GM12878 (cell line): ENCODE measurements at regions not wholly inside any gene's neighbourhood (a gene's known extent, or its start where the extent isn't known, plus 50 kb on each side); places are given as distances from the start of the nearest gene placed in this dataset.

Experiments used
- ATAC-seq: fragments of 200-7000 bp; cut with Tn5 transposase; 3 replicates; pipeline ENCODE4 v1.9.1; 2020; ENCODE audit warnings: mild to moderate bottlenecking, moderate library complexity
- BruUV-seq: library from RNA; stranded (reverse); fragments of 400-500 nt; replicated peaks from 2 replicates; lab custom pipeline; 2021; lab: Mats Ljungman, UMichigan
- CTCF ChIA-PET: fragments of 300-600 bp; sonication (Branson Sonifier 250); formaldehyde crosslinking; extraction: SDS; loops from one replicate; lab custom pipeline; 2021; ENCODE audit warnings: inconsistent platforms; lab: Yijun Ruan, JAX
- POLR2A ChIA-PET: fragments of 350-600 bp; formaldehyde crosslinking; extraction: SDS; loops from one replicate; lab custom pipeline; 2021; ENCODE audit warnings: inconsistent platforms; lab: Charles Lee
- RAD21 ChIA-PET: fragments of 300-600 bp; sonication (Branson Sonifier 250); formaldehyde crosslinking; loops from one replicate; lab custom pipeline; 2023; ENCODE audit warnings: antibody characterized with exemption; ENCODE audit not compliant: unreplicated experiment; lab: Charles Lee
- SMC1A ChIA-PET: fragments of 300-600 bp; sonication (Branson Sonifier 250); formaldehyde crosslinking; loops from one replicate; lab custom pipeline; 2023; ENCODE audit not compliant: unreplicated experiment, uncharacterized antibody; lab: Charles Lee
- DNase-seq: peaks from one replicate; pipeline ENCODE4 v3.0.0-alpha.2; 2011; ENCODE audit warnings: low read depth, low spot score
- FAIRE-seq: peaks from 3 replicates; lab custom pipeline; 2011; peaks lifted over from hg19 to GRCh38; lab: Jason Lieb, UNC
- H2AFZ ChIP-seq: 2 replicates; pipeline ENCODE4 v1.6.0; 2011; ENCODE audit warnings: low read depth, low read length, control low read depth; ENCODE audit not compliant: control insufficient read depth
- H3K27ac ChIP-seq: 2 replicates; pipeline ENCODE4 v1.5.1; 2011; ENCODE audit warnings: control low read depth; ENCODE audit not compliant: control insufficient read depth, insufficient read depth
- H3K27me3 ChIP-seq, 2 experiments: replicated peaks in 1 of 2; 2 replicates each; pipeline versions ENCODE4 v1.6.0 to v1.6.1; 2011; ENCODE audit warnings: low read length in 1 of 2; ENCODE audit not compliant: control insufficient read depth in 2 of 2, insufficient read depth in 2 of 2
- H3K36me3 ChIP-seq, 2 experiments: 2 replicates each; pipeline ENCODE4 v1.5.1; 2011; ENCODE audit warnings: low read length in 1 of 2; ENCODE audit not compliant: control insufficient read depth in 2 of 2, insufficient read depth in 2 of 2
- H3K4me1 ChIP-seq: 2 replicates; pipeline ENCODE4 v1.6.1; 2011; ENCODE audit warnings: mild to moderate bottlenecking, low read length, moderate library complexity, mixed read lengths; ENCODE audit not compliant: control insufficient read depth, insufficient read depth
- H3K4me2 ChIP-seq: 2 replicates; pipeline ENCODE4 v1.6.0; 2011; ENCODE audit warnings: control low read depth; ENCODE audit not compliant: control insufficient read depth, insufficient read depth
- H3K4me3 ChIP-seq: fragments of 200-600 bp; sonication (generic); 2 replicates; pipeline ENCODE4 v1.5.1; 2016
- H3K79me2 ChIP-seq: 2 replicates; pipeline ENCODE4 v1.6.0; 2011; ENCODE audit warnings: low read length; ENCODE audit not compliant: control insufficient read depth, insufficient read depth
- H3K9ac ChIP-seq: 2 replicates; pipeline ENCODE4 v1.8.0; 2011; ENCODE audit warnings: low read length, control low read depth, mixed read lengths; ENCODE audit not compliant: control insufficient read depth, insufficient read depth
- H3K9me3 ChIP-seq: replicated peaks from 3 replicates; pipeline ENCODE4 v1.5.1; 2011; ENCODE audit warnings: mild to moderate bottlenecking, low read length; ENCODE audit not compliant: control insufficient read depth, insufficient read depth
- H4K20me1 ChIP-seq: 2 replicates; pipeline ENCODE4 v1.6.0; 2011; ENCODE audit not compliant: control insufficient read depth, insufficient read depth
- ATF2 ChIP-seq: IDR thresholded peaks from 2 replicates; pipeline ENCODE4 v1.6.1; 2012; ENCODE audit warnings: low read length, inconsistent platforms
- BCL11A ChIP-seq: IDR thresholded peaks from 2 replicates; pipeline ENCODE4 v1.6.1; 2011; ENCODE audit warnings: low read depth, low read length
- BCLAF1 ChIP-seq: fragments of 450-650 bp; IDR thresholded peaks from 2 replicates; pipeline ENCODE4 v1.6.1; 2017; ENCODE audit warnings: antibody characterized with exemption, mild to moderate bottlenecking, moderate library complexity
- BHLHE40 ChIP-seq, 2 experiments: fragments of 450-650 bp in 1 of 2; IDR thresholded peaks; 2 replicates each; pipeline ENCODE4 v1.6.1; 2011 to 2017; ENCODE audit warnings: low read depth in 2 of 2, borderline replicate concordance in 1 of 2, improper control_type of control experiment in 1 of 2, low read length in 1 of 2, mild to moderate bottlenecking in 1 of 2
- CBX5 ChIP-seq: sonication (generic); IDR thresholded peaks from 2 replicates; pipeline ENCODE4 v1.6.1; 2016; ENCODE audit warnings: low read depth, moderate library complexity, mild to moderate bottlenecking, inconsistent platforms
- CHD4 ChIP-seq: fragments of 200-600 bp; sonication (generic); IDR thresholded peaks from 2 replicates; pipeline ENCODE4 v1.6.1; 2016; ENCODE audit warnings: mild to moderate bottlenecking
- FOXM1 ChIP-seq: IDR thresholded peaks from 2 replicates; pipeline ENCODE4 v1.6.1; 2012; ENCODE audit warnings: low read depth, mild to moderate bottlenecking, inconsistent platforms, low read length, moderate library complexity
- HCFC1 ChIP-seq: fragments of 150-350 bp; IDR thresholded peaks from 2 replicates; pipeline ENCODE4 v1.6.1; 2014; ENCODE audit warnings: low read length
- KDM1A ChIP-seq: fragments of 200-600 bp; sonication (generic); IDR thresholded peaks from 2 replicates; pipeline ENCODE4 v1.6.1; 2016; ENCODE audit warnings: borderline replicate concordance
- MTA3 ChIP-seq: IDR thresholded peaks from 2 replicates; pipeline ENCODE4 v1.6.1; 2012; ENCODE audit warnings: low read length, inconsistent platforms, borderline replicate concordance
- NFYB ChIP-seq: IDR thresholded peaks from 2 replicates; pipeline ENCODE4 v1.6.1; 2011; ENCODE audit warnings: low read depth, mild to moderate bottlenecking, low read length, improper control_type of control experiment, moderate library complexity; ENCODE audit not compliant: insufficient read depth
- PAX8 ChIP-seq: fragments of 450-650 bp; IDR thresholded peaks from 2 replicates; pipeline ENCODE4 v1.6.1; 2017; ENCODE audit warnings: mild to moderate bottlenecking, moderate library complexity
- RBBP5 ChIP-seq: fragments of 200-600 bp; sonication (generic); conservative IDR thresholded peaks from 2 replicates; pipeline ENCODE4 v1.6.1; 2016
- TARDBP ChIP-seq: IDR thresholded peaks from 2 replicates; pipeline ENCODE4 v1.6.1; 2016; ENCODE audit warnings: borderline replicate concordance
- TCF3 ChIP-seq: IDR thresholded peaks from 2 replicates; pipeline ENCODE4 v1.6.1; 2012; ENCODE audit warnings: low read depth, mild to moderate bottlenecking, low read length, borderline replicate concordance; ENCODE audit not compliant: insufficient read depth
- ZNF592 ChIP-seq: fragments of 450-650 bp; IDR thresholded peaks from 2 replicates; pipeline ENCODE4 v1.6.1; 2017; ENCODE audit warnings: mild to moderate bottlenecking, moderate library complexity
- ZZZ3 ChIP-seq: IDR thresholded peaks from 2 replicates; pipeline ENCODE4 v1.6.1; 2011; ENCODE audit warnings: low read depth; ENCODE audit not compliant: control insufficient read depth, insufficient read length
- WGBS: methylation state at CpG from one replicate; pipeline ENCODE4 v1.1.6; 2016; ENCODE audit warnings: low lambda C conversion rate; ENCODE audit not compliant: insufficient replicate concordance, insufficient coverage; ENCODE audit errors: missing lambda C conversion rate; 5-methylcytosine and 5-hydroxymethylcytosine counted together
- in situ Hi-C: fragments of 300-500 bp; cut with MboI; formaldehyde crosslinking; loops from 9 replicates; pipeline ENCODE4 v1.14.3; 2018; ENCODE audit warnings: mixed read lengths
- intact Hi-C: fragments of 100-400 bp; cut with micrococcal nuclease; formaldehyde crosslinking; loops from one replicate; pipeline ENCODE4 v1.14.2; 2022; ENCODE audit not compliant: unreplicated experiment

GRCh38 chr5:5540065-5540464, 117.6 kb downstream of the ICE1 start:
- Histone ChIP-seq H4K20me1 (no peaks in the 10 kb centered on the region), H3K36me3 (no peaks in the 10 kb centered on the region), H3K27ac (no peak overlapping the region), H3K4me2 (no peak overlapping the region), H2AFZ (no peak overlapping the region), H3K4me3 (no peak overlapping the region), H3K79me2 (no peaks in the 10 kb centered on the region), H3K9ac (no peak overlapping the region), H3K9me3 (no peaks in the 10 kb centered on the region), H3K4me1 (no peaks in the 10 kb centered on the region), H3K27me3 (no peaks in the 10 kb centered on the region)
- FAIRE-seq (no peak), DNase-seq (no peak), ATAC-seq (no peak)
- no TSS peak for BruUV-seq
- intact Hi-C loops (no loop called here), in situ Hi-C loops (no loop called here)
- TF ChIP-seq FOXM1: no peak
- no peak for TF ChIP-seq MTA3
- no peak for TF ChIP-seq HCFC1
- no peak for TF ChIP-seq NFYB
- TF ChIP-seq CHD4: no peak
- TF ChIP-seq TARDBP: no peak
- no peak for TF ChIP-seq TCF3
- TF ChIP-seq BCLAF1: no peak
- no peak for TF ChIP-seq KDM1A
- TF ChIP-seq ATF2: no peak
- TF ChIP-seq RBBP5: no peak
- TF ChIP-seq CBX5: no peak
- TF ChIP-seq PAX8: no peak
- no peak for TF ChIP-seq ZZZ3
- TF ChIP-seq ZNF592: no peak
- no peak for TF ChIP-seq BCL11A
- TF ChIP-seq BHLHE40 (IDR thresholded peaks at IDR 0.05; ENCODE audit: borderline replicate concordance in 1 of 2, low read depth in 2 of 2, low read length in 1 of 2): no peak
- CTCF ChIA-PET: no interaction called here
- RAD21 ChIA-PET: no interaction called here
- SMC1A ChIA-PET: no interaction called here
- POLR2A ChIA-PET: no interaction called here
- WGBS: 6% methylated on average over 4 of the region's 4 CpGs
